A673 (cell line): ENCODE measurements at regions not wholly inside any gene's neighbourhood (a gene's known extent, or its start where the extent isn't known, plus 50 kb on each side); places are given as distances from the start of the nearest gene placed in this dataset.

ENCODE experiments used
- BruUV-seq: library from RNA; stranded (reverse); fragments of 400-500 nt; replicated peaks from 2 replicates; lab custom pipeline; 2021; lab: Mats Ljungman, UMichigan
- CTCF ChIA-PET: fragments of 300-600 bp; sonication (Branson Sonifier 250); formaldehyde crosslinking; loops from one replicate; lab custom pipeline; 2022; ENCODE audit warnings: antibody characterized with exemption; lab: Charles Lee
- POLR2A ChIA-PET: fragments of 300-600 bp; sonication (Branson Sonifier 250); formaldehyde crosslinking; loops from one replicate; lab custom pipeline; 2022; ENCODE audit warnings: antibody characterized with exemption; ENCODE audit not compliant: low non-redundant PET; lab: Charles Lee
- DNase-seq: peaks from one replicate; pipeline ENCODE4 v3.0.0-alpha.2; 2015; ENCODE audit warnings: low spot score
- H3K27ac ChIP-seq: fragments of 200-600 bp; sonication (generic); 2 replicates; pipeline ENCODE4 v1.5.1; 2016; ENCODE audit warnings: mixed run types, low read depth, mild to moderate bottlenecking, mixed read lengths, antibody characterized with exemption, low read length; ENCODE audit not compliant: poor library complexity, severe bottlenecking
- H3K27me3 ChIP-seq: fragments of 200-600 bp; sonication (generic); replicated peaks from 2 replicates; pipeline ENCODE4 v1.6.1; 2017; ENCODE audit warnings: mixed run types, low read depth, mild to moderate bottlenecking, mixed read lengths, antibody characterized with exemption, low read length; ENCODE audit not compliant: insufficient read depth, poor library complexity
- H3K36me3 ChIP-seq: fragments of 200-600 bp; sonication (generic); 2 replicates; pipeline ENCODE4 v1.6.1; 2016; ENCODE audit warnings: mixed run types, mild to moderate bottlenecking, mixed read lengths, antibody characterized with exemption, low read length; ENCODE audit not compliant: insufficient read depth, poor library complexity, severe bottlenecking
- H3K4me1 ChIP-seq: fragments of 200-600 bp; sonication (generic); 2 replicates; pipeline ENCODE4 v1.6.1; 2017; ENCODE audit warnings: mixed run types, mild to moderate bottlenecking, mixed read lengths, antibody characterized with exemption, low read length; ENCODE audit not compliant: insufficient read depth, poor library complexity, severe bottlenecking
- H3K4me3 ChIP-seq: fragments of 200-600 bp; sonication (generic); 2 replicates; pipeline ENCODE4 v1.5.1; 2016; ENCODE audit warnings: low read depth, mixed run types, mild to moderate bottlenecking, mixed read lengths, low read length; ENCODE audit not compliant: poor library complexity, severe bottlenecking
- H3K9me3 ChIP-seq: fragments of 200-600 bp; sonication (generic); 2 replicates; pipeline ENCODE4 v1.6.1; 2016; ENCODE audit warnings: mixed run types, low read depth, mild to moderate bottlenecking, mixed read lengths, antibody characterized with exemption, low read length; ENCODE audit not compliant: poor library complexity, severe bottlenecking
- CTCF ChIP-seq: fragments of 300-800, 200-600 bp; sonication (generic); conservative IDR thresholded peaks from 2 replicates; pipeline ENCODE4 v1.5.1; 2017; ENCODE audit warnings: low read depth, mild to moderate bottlenecking, antibody characterized with exemption, low read length, moderate library complexity, mixed read lengths
- EZH2 ChIP-seq: fragments of 200-600 bp; sonication (generic); IDR thresholded peaks from 2 replicates; pipeline ENCODE4 v1.6.1; 2017; ENCODE audit warnings: borderline replicate concordance, low read depth, mild to moderate bottlenecking, mixed read lengths, antibody characterized with exemption, low read length; ENCODE audit not compliant: poor library complexity, severe bottlenecking
- intact Hi-C: fragments of 100-400 bp; cut with micrococcal nuclease; formaldehyde crosslinking; loops from one replicate; pipeline ENCODE4 v1.10.0; 2022; ENCODE audit not compliant: unreplicated experiment

- TF ChIP-seq EZH2, result no peak
- no peak for TF ChIP-seq CTCF
- H3K9me3 ChIP-seq, result peaks cover 4% of the 10 kb centered on the region
- H3K27ac ChIP-seq, result no peak overlapping the region
- no peaks in the 10 kb centered on the region for H3K27me3 ChIP-seq
- BruUV-seq, result no TSS peak
- ChIA-PET POLR2A (no interaction called here), CTCF (no interaction called here)
- H3K4me1 ChIP-seq, result peaks cover 3% of the 10 kb centered on the region
- H3K4me3 ChIP-seq, result no peak overlapping the region
- DNase-seq, result no peak
- no peaks in the 10 kb centered on the region for H3K36me3 ChIP-seq
- intact Hi-C loops, result no loop called here
Observed at GRCh38 chr5:75002271-75002670, 50.1 kb downstream of the GCNT4 start.

GRCh38 chr5:74995926-74996325 lies 56.4 kb downstream of the GCNT4 start:
- no peak for DNase-seq
- no peaks in the 10 kb centered on the region for H3K9me3 ChIP-seq
- no peak overlapping the region for H3K4me3 ChIP-seq
- POLR2A ChIA-PET, result no interaction called here
- no peaks in the 10 kb centered on the region for H3K27me3 ChIP-seq
- BruUV-seq, result no TSS peak
- H3K36me3 ChIP-seq, result no peaks in the 10 kb centered on the region
- no peak overlapping the region for H3K27ac ChIP-seq
- intact Hi-C loops, result no loop called here
- no peak for TF ChIP-seq EZH2
- TF ChIP-seq CTCF, result no peak
- no peaks in the 10 kb centered on the region for H3K4me1 ChIP-seq
- CTCF ChIA-PET, result no interaction called here

GRCh38 chr5:74994826-74995225 lies 57.5 kb downstream of the GCNT4 start:
- Histone ChIP-seq H3K27ac (no peak overlapping the region), H3K4me1 (no peaks in the 10 kb centered on the region), H3K27me3 (no peaks in the 10 kb centered on the region), H3K36me3 (no peaks in the 10 kb centered on the region), H3K9me3 (no peaks in the 10 kb centered on the region), H3K4me3 (no peak overlapping the region)
- no peak for TF ChIP-seq EZH2
- no peak for TF ChIP-seq CTCF
- POLR2A ChIA-PET, result no interaction called here
- intact Hi-C loops, result no loop called here
- CTCF ChIA-PET, result no interaction called here
- no peak for DNase-seq
- no TSS peak for BruUV-seq
